ENCODE measurements at regions not wholly inside any gene's neighbourhood (a gene's known extent, or its start where the extent isn't known, plus 50 kb on each side); places are given as distances from the start of the nearest gene placed in this dataset.
"Not testable (repeated sequence)": the region's sequence is repeated elsewhere in the genome, so short reads cannot be mapped to it uniquely, and the experiment has no call there.

DNA sequence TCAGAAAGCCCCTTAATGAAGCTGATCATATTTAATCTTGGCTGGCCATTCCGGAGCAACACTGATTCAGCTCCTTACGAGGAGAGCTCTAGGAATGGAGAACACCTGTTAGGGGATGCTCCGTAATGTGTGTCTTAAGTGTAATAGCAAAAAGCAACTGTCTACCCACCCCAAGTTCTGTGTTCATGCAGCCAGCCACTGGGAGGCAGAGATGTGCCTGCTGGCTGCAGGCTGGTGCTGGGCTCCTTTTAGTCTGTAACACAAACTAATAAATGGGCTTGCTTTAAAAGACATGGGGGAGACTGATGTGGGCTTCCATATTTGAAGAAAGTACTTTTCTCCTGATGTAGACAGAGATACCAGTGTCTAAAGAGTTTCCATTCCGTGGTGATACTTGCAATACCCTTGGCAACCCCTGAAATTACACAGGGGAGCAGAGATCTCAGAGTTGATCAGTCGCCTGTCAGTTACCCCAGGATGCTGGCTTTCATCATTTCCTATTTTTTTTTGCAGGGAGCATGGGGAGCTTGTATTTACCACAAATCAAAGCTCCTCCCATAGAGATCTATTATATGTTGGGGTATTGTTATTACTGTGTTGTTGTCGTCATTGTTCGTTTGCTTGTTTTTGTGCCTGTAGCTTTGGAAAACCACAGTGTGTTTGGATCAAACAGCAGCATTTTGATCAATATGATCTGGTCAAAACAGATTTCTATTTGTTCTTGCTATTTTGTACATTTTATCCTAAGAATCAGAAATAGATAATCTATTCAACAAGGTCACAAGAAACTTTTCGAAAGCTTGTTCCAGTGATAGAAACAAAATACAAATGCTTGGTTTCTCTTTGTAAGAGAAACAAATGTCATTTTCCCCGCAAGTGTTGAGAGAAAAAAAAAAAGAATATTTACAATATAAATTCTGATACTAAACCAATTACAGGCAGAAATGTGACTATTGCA lies 65.8 kb downstream of the MTX3 start:
- H3K79me2 ChIP-seq (ENCODE audit: control insufficient read depth, insufficient read depth, low read length, unreplicated experiment) = no peaks in the 10 kb centered on the region

DNA sequence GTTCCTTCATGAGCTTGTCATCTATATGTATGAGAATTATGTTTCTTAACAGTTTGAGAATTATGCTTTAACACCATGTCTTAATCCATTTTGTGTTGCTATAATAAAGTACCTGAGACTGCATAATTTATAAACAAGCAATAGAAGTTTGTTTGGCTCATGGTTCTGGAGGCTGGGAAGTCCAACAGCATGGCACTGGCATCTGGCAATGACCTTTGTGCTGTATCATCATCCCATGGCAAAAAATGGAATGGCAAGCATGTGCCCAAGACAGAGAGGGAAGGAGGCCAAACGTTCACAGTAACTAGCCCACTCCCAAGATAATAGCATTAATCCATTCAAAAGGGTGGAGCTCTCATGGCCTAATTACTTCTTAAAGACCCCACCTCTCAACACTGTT lies 67.6 kb downstream of the MTX3 start:
- H3K4me3 ChIP-seq (ENCODE audit: low read depth, low read length) = no peak overlapping the region
- H3K79me2 ChIP-seq (ENCODE audit: control insufficient read depth, insufficient read depth, low read length, unreplicated experiment) = no peaks in the 10 kb centered on the region
- no peaks in the 10 kb centered on the region for H3K36me3 ChIP-seq (ENCODE audit: insufficient read depth, low read length)
- H3K27ac ChIP-seq (ENCODE audit: low read depth, low read length) = no peak overlapping the region
- no peak overlapping the region for H2AFZ ChIP-seq (ENCODE audit: low read length, unreplicated experiment)
- H3K4me1 ChIP-seq (ENCODE audit: control insufficient read depth, insufficient read depth, low read length, unreplicated experiment) = no peaks in the 10 kb centered on the region
- peaks cover 78% of the 10 kb centered on the region for H3K27me3 ChIP-seq (ENCODE audit: insufficient read depth, low read length)

More for the DNA sequence above, 65.8 kb downstream of the MTX3 start:
- no peaks in the 10 kb centered on the region for H3K36me3 ChIP-seq (ENCODE audit: insufficient read depth, low read length)
- peaks cover 82% of the 10 kb centered on the region for H3K27me3 ChIP-seq (ENCODE audit: insufficient read depth, low read length)
- H3K4me3 ChIP-seq (ENCODE audit: low read depth, low read length) = no peak overlapping the region
- H3K4me1 ChIP-seq (ENCODE audit: control insufficient read depth, insufficient read depth, low read length, unreplicated experiment) = no peaks in the 10 kb centered on the region
- H2AFZ ChIP-seq (ENCODE audit: low read length, unreplicated experiment) = no peak overlapping the region
- no peak overlapping the region for H3K27ac ChIP-seq (ENCODE audit: low read depth, low read length)

DNA sequence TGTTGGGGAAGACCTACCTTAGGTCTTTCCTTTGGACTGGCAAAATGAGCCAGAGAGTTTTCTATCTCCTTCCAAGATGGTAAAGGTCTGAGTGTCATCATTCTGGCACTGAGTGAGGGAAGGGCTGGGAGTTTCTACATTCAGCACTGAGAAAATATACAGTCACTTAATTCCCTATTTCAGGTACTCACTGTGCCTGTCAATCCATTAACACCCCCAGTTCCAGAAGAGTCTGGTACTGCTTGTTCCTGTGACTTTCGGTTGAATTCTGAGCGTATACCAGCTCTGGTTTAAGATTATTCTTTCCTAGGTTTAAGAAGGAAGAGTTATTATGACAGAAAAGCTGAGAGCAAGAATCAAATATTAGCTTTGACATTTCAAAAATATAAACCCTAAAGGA lies 68.4 kb downstream of the MTX3 start:
- Histone ChIP-seq H3K4me3 (ENCODE audit: low read depth, low read length) (no peak overlapping the region), H3K79me2 (ENCODE audit: control insufficient read depth, insufficient read depth, low read length, unreplicated experiment) (no peaks in the 10 kb centered on the region), H3K27me3 (ENCODE audit: insufficient read depth, low read length) (peaks cover 73% of the 10 kb centered on the region), H2AFZ (ENCODE audit: low read length, unreplicated experiment) (no peak overlapping the region), H3K4me1 (ENCODE audit: control insufficient read depth, insufficient read depth, low read length, unreplicated experiment) (no peaks in the 10 kb centered on the region), H3K27ac (ENCODE audit: low read depth, low read length) (no peak overlapping the region), H3K36me3 (ENCODE audit: insufficient read depth, low read length) (no peaks in the 10 kb centered on the region)

DNA sequence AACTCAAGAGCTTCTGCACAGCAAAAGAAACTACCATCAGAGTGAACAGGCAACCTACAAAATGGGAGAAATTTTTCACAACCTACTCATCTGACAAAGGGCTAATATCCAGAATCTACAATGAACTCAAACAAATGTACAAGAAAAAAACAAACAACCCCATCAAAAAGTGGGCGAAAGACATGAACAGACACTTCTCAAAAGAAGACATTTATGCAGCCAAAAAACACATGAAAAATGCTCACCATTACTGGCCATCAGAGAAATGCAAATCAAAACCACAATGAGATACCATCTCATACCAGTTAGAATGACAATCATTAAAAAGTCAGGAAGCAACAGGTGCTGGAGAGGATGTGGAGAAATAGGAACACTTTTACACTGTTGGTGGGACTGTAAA lies 83.6 kb downstream of the MTX3 start:
- not testable (repeated sequence) for H2AFZ ChIP-seq (ENCODE audit: low read length, unreplicated experiment); H3K4me1 ChIP-seq (ENCODE audit: control insufficient read depth, insufficient read depth, low read length, unreplicated experiment); H3K4me3 ChIP-seq (ENCODE audit: low read depth, low read length); H3K27ac ChIP-seq (ENCODE audit: low read depth, low read length); H3K79me2 ChIP-seq (ENCODE audit: control insufficient read depth, insufficient read depth, low read length, unreplicated experiment); H3K36me3 ChIP-seq (ENCODE audit: insufficient read depth, low read length)
- H3K27me3 ChIP-seq (ENCODE audit: insufficient read depth, low read length) = peaks cover 26% of the 10 kb centered on the region

DNA sequence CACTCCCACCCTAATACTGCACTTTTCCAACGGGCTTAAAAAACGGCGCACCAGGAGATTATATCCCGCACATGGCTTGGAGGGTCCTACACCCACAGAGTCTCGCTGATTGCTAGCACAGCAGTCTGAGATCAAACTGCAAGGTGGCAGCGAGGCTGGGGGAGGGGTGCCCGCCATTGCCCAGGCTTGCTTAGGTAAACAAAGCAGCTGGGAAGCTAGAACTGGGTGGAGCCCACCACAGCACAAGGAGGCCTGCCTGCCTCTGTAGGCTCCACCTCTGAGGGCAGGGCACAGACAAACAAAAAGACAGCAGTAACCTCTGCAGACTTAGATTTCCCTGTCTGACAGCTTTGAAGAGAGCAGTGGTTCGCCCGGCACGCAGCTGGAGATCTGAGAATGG lies 88.5 kb downstream of the MTX3 start:
- not testable (repeated sequence) for H2AFZ ChIP-seq (ENCODE audit: low read length, unreplicated experiment); H3K36me3 ChIP-seq (ENCODE audit: insufficient read depth, low read length); H3K79me2 ChIP-seq (ENCODE audit: control insufficient read depth, insufficient read depth, low read length, unreplicated experiment); H3K27ac ChIP-seq (ENCODE audit: low read depth, low read length); H3K4me3 ChIP-seq (ENCODE audit: low read depth, low read length); H3K4me1 ChIP-seq (ENCODE audit: control insufficient read depth, insufficient read depth, low read length, unreplicated experiment)
- H3K27me3 ChIP-seq (ENCODE audit: insufficient read depth, low read length) = peaks cover 14% of the 10 kb centered on the region

DNA sequence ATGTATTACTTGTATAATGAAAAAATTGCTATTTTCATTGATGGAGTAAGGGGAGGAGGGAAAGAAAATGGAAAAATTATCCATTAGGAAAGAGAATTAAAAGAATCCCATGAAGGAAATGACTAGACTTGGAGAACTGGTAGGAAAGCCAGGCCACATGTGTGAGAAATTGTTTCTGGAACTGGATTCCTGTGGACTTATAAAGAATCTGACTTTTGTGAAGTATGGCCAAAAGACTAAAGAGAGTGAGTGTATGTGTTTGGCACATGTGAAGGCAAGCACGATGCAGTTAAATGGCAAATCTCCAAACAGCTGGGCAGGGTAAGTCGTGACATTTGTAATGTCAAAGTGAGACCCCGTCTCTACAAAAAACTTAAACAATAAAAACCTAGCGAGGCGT lies 89.4 kb downstream of the MTX3 start:
- H3K79me2 ChIP-seq (ENCODE audit: control insufficient read depth, insufficient read depth, low read length, unreplicated experiment) = no peaks in the 10 kb centered on the region
- H3K4me3 ChIP-seq (ENCODE audit: low read depth, low read length) = no peak overlapping the region
- H3K36me3 ChIP-seq (ENCODE audit: insufficient read depth, low read length) = no peaks in the 10 kb centered on the region
- H2AFZ ChIP-seq (ENCODE audit: low read length, unreplicated experiment) = no peak overlapping the region
- H3K27me3 ChIP-seq (ENCODE audit: insufficient read depth, low read length) = peaks cover 21% of the 10 kb centered on the region
- no peaks in the 10 kb centered on the region for H3K4me1 ChIP-seq (ENCODE audit: control insufficient read depth, insufficient read depth, low read length, unreplicated experiment)
- H3K27ac ChIP-seq (ENCODE audit: low read depth, low read length) = no peak overlapping the region

DNA sequence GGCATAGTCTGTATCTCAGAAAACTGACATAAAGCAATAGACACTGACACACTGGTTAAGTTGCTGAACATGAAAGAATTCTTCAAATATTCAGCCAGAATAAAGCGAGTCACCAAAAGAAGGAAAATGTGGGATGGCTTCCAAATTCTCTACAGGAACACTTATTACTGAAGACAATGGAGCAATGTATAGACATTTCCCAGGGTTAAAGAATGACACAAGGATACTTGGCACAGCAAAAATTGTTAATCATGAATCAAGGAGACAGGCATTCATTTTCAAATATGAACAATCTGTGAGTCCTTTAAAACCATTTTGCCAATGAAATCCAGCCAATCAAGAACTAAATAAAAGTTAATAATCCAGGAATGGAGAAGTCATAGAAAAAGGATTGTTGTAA lies 92.5 kb downstream of the MTX3 start:
- H3K4me1 ChIP-seq (ENCODE audit: control insufficient read depth, insufficient read depth, low read length, unreplicated experiment) = no peaks in the 10 kb centered on the region
- H3K27me3 ChIP-seq (ENCODE audit: insufficient read depth, low read length) = peaks cover 45% of the 10 kb centered on the region
- no peak overlapping the region for H3K4me3 ChIP-seq (ENCODE audit: low read depth, low read length)
- no peaks in the 10 kb centered on the region for H3K79me2 ChIP-seq (ENCODE audit: control insufficient read depth, insufficient read depth, low read length, unreplicated experiment)
- H3K27ac ChIP-seq (ENCODE audit: low read depth, low read length) = no peak overlapping the region
- H2AFZ ChIP-seq (ENCODE audit: low read length, unreplicated experiment) = no peak overlapping the region
- no peaks in the 10 kb centered on the region for H3K36me3 ChIP-seq (ENCODE audit: insufficient read depth, low read length)

DNA sequence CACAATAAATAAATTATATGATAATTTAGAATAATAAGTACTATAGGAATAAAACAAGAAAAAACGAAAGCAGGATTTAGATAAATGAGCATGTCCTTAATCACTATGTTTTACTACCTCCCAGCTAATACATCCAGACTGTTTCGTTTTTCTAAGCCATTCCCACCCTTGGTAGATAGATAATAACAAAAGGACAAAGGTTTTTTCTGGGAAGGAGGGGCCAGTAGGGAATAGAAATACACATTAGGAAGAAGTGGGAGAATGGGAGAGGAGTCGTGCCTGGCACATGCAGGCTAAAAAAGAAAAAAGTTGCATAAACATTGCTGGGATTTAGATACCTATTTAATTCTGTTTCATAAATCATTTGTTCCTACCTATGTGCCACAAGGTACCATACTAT lies 97.1 kb downstream of the MTX3 start:
- Histone ChIP-seq H3K4me1 (ENCODE audit: control insufficient read depth, insufficient read depth, low read length, unreplicated experiment) (no peaks in the 10 kb centered on the region), H3K79me2 (ENCODE audit: control insufficient read depth, insufficient read depth, low read length, unreplicated experiment) (no peaks in the 10 kb centered on the region), H3K27me3 (ENCODE audit: insufficient read depth, low read length) (peaks cover 79% of the 10 kb centered on the region), H3K36me3 (ENCODE audit: insufficient read depth, low read length) (no peaks in the 10 kb centered on the region), H3K4me3 (ENCODE audit: low read depth, low read length) (no peak overlapping the region), H3K27ac (ENCODE audit: low read depth, low read length) (no peak overlapping the region), H2AFZ (ENCODE audit: low read length, unreplicated experiment) (no peak overlapping the region)

DNA sequence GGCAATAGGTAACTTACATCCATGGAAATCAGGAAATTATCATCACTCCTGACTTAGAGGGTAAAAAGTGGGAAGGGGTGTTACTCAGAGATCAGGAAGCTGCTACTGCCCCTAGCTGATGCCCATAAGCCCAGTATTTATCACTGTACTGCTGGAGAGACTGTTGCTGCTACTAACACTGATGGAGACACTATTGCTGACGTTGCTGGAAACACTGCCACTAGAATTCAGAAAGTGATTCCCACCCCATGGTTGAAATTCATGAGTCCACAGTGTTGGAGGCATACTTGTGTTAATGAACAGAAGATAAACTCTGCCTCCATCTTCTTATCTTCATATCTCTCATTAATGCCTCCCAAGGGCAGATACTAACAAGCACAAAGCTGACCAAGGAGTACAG lies 97.6 kb downstream of the MTX3 start:
- H2AFZ ChIP-seq (ENCODE audit: low read length, unreplicated experiment) = no peak overlapping the region
- no peak overlapping the region for H3K27ac ChIP-seq (ENCODE audit: low read depth, low read length)
- H3K36me3 ChIP-seq (ENCODE audit: insufficient read depth, low read length) = no peaks in the 10 kb centered on the region
- H3K4me3 ChIP-seq (ENCODE audit: low read depth, low read length) = no peak overlapping the region
- H3K79me2 ChIP-seq (ENCODE audit: control insufficient read depth, insufficient read depth, low read length, unreplicated experiment) = no peaks in the 10 kb centered on the region
- H3K27me3 ChIP-seq (ENCODE audit: insufficient read depth, low read length) = peaks cover 74% of the 10 kb centered on the region
- H3K4me1 ChIP-seq (ENCODE audit: control insufficient read depth, insufficient read depth, low read length, unreplicated experiment) = no peaks in the 10 kb centered on the region

DNA sequence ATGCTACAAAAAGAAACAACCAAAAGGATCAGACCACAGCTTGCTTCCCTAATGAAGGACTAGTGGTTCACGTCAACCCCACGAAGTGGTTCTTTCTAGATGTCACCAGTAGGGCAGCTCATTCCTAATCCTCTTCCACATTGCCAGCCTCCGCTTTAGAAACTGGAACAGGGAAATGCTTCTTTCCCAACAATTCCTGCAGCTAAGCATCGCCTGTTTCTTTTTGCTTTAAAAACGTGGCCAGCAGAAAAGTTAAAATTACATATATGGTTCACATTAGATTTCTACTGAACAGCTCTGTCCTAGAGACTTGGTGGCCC lies 100.2 kb downstream of the MTX3 start:
- Histone ChIP-seq H2AFZ (ENCODE audit: low read length, unreplicated experiment) (no peak overlapping the region), H3K27me3 (ENCODE audit: insufficient read depth, low read length) (peaks cover 71% of the 10 kb centered on the region), H3K27ac (ENCODE audit: low read depth, low read length) (no peak overlapping the region), H3K36me3 (ENCODE audit: insufficient read depth, low read length) (no peaks in the 10 kb centered on the region), H3K4me1 (ENCODE audit: control insufficient read depth, insufficient read depth, low read length, unreplicated experiment) (no peaks in the 10 kb centered on the region), H3K4me3 (ENCODE audit: low read depth, low read length) (no peak overlapping the region), H3K79me2 (ENCODE audit: control insufficient read depth, insufficient read depth, low read length, unreplicated experiment) (no peaks in the 10 kb centered on the region)

DNA sequence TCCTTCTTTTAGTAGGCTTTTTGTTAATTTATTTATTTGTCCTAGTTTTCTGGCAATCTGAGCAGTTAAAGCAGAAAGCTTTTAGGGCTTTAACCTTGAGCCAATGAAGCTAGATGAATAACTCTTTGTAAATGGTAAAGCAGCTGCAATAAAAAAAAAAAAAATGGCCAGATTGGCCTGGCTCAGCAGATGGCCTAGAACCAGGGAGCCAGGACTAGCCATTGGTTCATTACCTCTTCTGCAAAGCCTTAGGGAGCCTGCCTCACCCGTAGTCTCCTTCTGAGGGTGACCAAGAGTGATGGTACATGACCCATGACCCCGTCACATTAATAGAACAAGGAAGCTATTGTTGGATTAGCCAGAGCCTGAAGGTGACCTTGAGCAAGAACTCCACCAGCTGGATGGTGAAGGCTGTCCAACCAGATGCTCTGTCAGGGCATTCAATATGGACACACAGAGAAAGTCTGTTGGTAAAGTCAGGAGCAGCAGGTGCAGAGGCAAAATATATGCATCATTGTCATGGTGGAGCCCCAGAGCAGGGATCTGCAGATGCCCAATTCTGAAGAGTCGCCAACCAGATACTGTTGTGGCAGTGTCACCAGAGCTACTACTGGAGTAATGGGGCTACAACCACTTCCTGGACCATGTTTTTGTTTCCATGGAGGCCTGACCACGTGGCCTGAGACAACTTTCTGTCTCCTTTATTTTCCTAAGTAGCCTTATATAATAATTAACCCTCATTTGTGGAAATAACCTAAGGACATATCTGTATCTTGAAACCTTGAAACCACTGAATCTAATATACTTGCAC lies 100.7 kb downstream of the MTX3 start:
- Histone ChIP-seq H3K4me1 (ENCODE audit: control insufficient read depth, insufficient read depth, low read length, unreplicated experiment) (no peaks in the 10 kb centered on the region), H3K36me3 (ENCODE audit: insufficient read depth, low read length) (no peaks in the 10 kb centered on the region), H2AFZ (ENCODE audit: low read length, unreplicated experiment) (no peak overlapping the region), H3K27me3 (ENCODE audit: insufficient read depth, low read length) (peaks cover 71% of the 10 kb centered on the region), H3K4me3 (ENCODE audit: low read depth, low read length) (no peak overlapping the region), H3K79me2 (ENCODE audit: control insufficient read depth, insufficient read depth, low read length, unreplicated experiment) (no peaks in the 10 kb centered on the region), H3K27ac (ENCODE audit: low read depth, low read length) (no peak overlapping the region)
